Ovary (tissue), 7 donors: ENCODE measurements at regions not wholly inside any gene's neighbourhood (a gene's known extent, or its start where the extent isn't known, plus 50 kb on each side); places are given as distances from the start of the nearest gene placed in this dataset.
A peak's percentile ranks its signal among the peaks of the same experiment; 100 is the strongest.

Experiments
- DNase-seq, 5 donors: peaks; one replicate each; pipeline ENCODE4 v3.0.0-alpha.2; 2019 to 2020
- H3K27ac ChIP-seq, 2 donors: fragments of 200-600 bp; one replicate each; pipeline versions ENCODE4 v1.5.1 to v1.8.0; 2019 to 2022
- H3K27me3 ChIP-seq: fragments of 200-600 bp; one replicate; pipeline ENCODE4 v1.8.0; 2022
- H3K36me3 ChIP-seq: fragments of 200-600 bp; sonication (generic); one replicate; pipeline ENCODE4 v1.5.1; 2019
- H3K4me1 ChIP-seq: one replicate; pipeline ENCODE4 v1.8.1; 2013; ENCODE audit warnings: mild to moderate bottlenecking, moderate library complexity; ENCODE audit not compliant: insufficient read depth
- H3K4me3 ChIP-seq: fragments of 200-600 bp; sonication (generic); one replicate; pipeline ENCODE4 v1.5.1; 2017
- H3K9me3 ChIP-seq, 2 donors: fragments of 200-600 bp in 1 of 2; sonication (generic) in 1 of 2; one replicate each; pipeline versions ENCODE4 v1.5.1 to v1.8.1; 2013 to 2019; ENCODE audit warnings: mild to moderate bottlenecking in 1 of 2, moderate library complexity in 1 of 2
- CTCF ChIP-seq, 3 donors: fragments of 450-650 bp in 2 of 3; fragments of 200-600 bp in 1 of 3; IDR thresholded peaks; one replicate each; pipeline versions ENCODE4 v1.5.1 to v1.8.0; 2016 to 2022; ENCODE audit warnings: antibody characterized with exemption in 3 of 3, mild to moderate bottlenecking in 1 of 3
- EP300 ChIP-seq: sonication (generic); formaldehyde crosslinking; IDR thresholded peaks from one replicate; pipeline ENCODE4 v1.6.1; 2017; ENCODE audit warnings: antibody characterized with exemption
- POLR2A ChIP-seq: fragments of 450-650 bp; IDR thresholded peaks from one replicate; pipeline ENCODE4 v1.6.1; 2017; ENCODE audit warnings: antibody characterized with exemption, mild to moderate bottlenecking, moderate library complexity
- WGBS, 3 donors: extraction: QIAGEN DNeasy Blood & Tissue Kit in 1 of 3; methylation state at CpG; one replicate each; pipeline versions ENCODE4 v1.1.5 to v1.1.7; 2013 to 2017; 5-methylcytosine and 5-hydroxymethylcytosine counted together
- intact Hi-C, 4 donors: fragments of 100-400 bp; cut with DNase I; formaldehyde crosslinking; loops; one replicate each; pipeline versions ENCODE4 v1.11.0 to v1.15.1; 2022 to 2023
- donor health status: DM: no; HTN: no; CAD: no; lungs with moderate emphysema.
- donor health status: DM: no; HTN: no; CAD: no.
- donor health status: Bipolar disorder and iron deficiency.
- donor health status: DM: no; HTN: no; CAD: no.
- donor health status: DM: yes; HTN: yes; CAD: no.

DNA sequence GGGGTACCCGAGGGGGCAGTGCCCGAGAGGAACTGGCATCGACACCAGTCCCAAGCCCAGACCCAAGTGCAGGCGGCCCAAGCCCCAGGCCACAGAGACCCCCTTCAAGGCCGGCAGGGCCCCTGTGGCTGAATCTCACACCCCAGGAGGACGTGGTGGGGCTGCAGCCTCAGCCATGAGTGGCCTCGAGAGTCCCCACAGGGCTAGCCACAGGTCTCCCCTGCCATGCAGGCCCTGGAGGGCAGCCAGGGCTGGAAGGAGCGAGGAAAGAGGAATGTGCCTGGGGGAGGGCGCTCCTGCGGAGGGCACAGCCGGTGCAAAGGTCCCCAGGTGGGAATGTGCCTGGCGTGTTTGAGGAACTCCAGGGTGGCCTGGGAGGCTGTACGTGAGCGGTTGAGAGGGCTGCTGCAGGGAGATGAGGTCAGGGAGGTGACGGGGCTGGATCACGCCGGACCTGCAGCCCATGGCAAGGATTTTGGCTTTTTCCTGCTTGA is 86.1 kb downstream of the NCOR2 start:
- DNase-seq: peak in 1 of 5 donors; percentile 40
- intact Hi-C loops: no loop called here
- H3K9me3 ChIP-seq: no peaks in the 10 kb centered on the region
- no peak overlapping the region for H3K4me3 ChIP-seq
- H3K27me3 ChIP-seq: no peaks in the 10 kb centered on the region
- H3K27ac ChIP-seq: peak overlapping the region in 1 of 2 donors; percentile 5
- H3K4me1 ChIP-seq: peaks cover 12% of the 10 kb centered on the region
- 66 to 70% (median 69%) methylated on average over 17 of the region's 17 CpGs for WGBS, 3 donors
- H3K36me3 ChIP-seq: no peaks in the 10 kb centered on the region
- TF ChIP-seq EP300 (no peak), CTCF (IDR thresholded peaks at IDR 0.05) (no peak), POLR2A (no peak)

DNA sequence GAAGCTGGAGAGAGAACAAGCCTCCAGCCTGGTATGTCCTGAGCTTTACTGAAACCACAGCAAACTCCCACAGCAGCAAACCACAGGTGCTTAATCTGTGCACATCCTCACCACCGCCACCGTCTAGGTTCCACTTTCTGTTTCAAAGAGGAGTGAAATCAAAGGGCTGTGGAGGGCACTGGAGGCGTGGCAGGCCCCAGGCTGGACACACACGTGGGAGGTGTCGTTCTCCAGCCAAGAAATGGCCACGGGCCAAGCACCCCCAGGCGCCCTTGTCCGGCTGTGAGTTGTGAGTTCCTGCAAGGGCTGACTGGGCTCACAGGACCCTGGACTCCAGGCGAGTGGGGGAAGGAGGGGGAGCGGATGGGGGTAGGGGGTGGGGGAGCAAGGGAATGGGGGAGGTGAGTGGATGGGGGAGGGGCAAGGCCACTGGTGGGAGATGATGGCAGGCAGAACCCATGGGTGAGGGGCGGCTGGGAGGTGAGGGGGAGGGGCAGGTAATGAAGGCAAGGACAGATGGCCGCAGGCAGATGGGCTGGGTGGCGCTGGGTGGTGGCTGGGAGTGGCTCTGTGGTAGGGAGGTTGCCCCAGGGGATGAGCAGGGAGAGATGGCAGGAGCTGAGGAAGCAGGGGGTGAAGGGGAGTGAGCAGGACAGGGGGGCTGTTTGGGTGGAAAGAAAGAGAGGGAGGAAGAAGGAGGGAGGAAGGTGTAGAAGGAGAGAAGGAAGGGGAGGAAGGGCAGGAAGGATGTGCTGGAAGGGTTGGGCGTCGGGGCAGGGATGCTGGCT is 86.7 kb downstream of the NCOR2 start:
- no peaks in the 10 kb centered on the region for H3K9me3 ChIP-seq
- peak overlapping the region in 1 of 2 donors; percentile 49 for H3K27ac ChIP-seq
- peaks cover 12% of the 10 kb centered on the region for H3K4me1 ChIP-seq
- H3K4me3 ChIP-seq: no peak overlapping the region
- intact Hi-C loops: no loop called here
- no peaks in the 10 kb centered on the region for H3K27me3 ChIP-seq
- no peak for TF ChIP-seq POLR2A
- no peak for TF ChIP-seq EP300
- TF ChIP-seq CTCF (IDR thresholded peaks at IDR 0.05): no peak
- DNase-seq: peak; percentile 77 to 91 (median 87)
- H3K36me3 ChIP-seq: no peaks in the 10 kb centered on the region
- 14 to 26% (median 23%) methylated on average over 15 of the region's 15 CpGs for whole genome bisulfite sequencing, 3 donors

- no peaks in the 10 kb centered on the region for H3K36me3 ChIP-seq
- no peak overlapping the region for H3K4me3 ChIP-seq
- H3K27me3 ChIP-seq: no peaks in the 10 kb centered on the region
- DNase-seq: peak in 1 of 5 donors; percentile 22
- intact Hi-C loops: no loop called here
- WGBS, 3 donors: 57 to 71% (median 60%) methylated on average over 13 to 19 of the region's 19 CpGs
- peaks cover 12% of the 10 kb centered on the region for H3K4me1 ChIP-seq
- H3K27ac ChIP-seq: peak overlapping the region in 1 of 2 donors; percentile 49
- TF ChIP-seq POLR2A: no peak
- no peak for TF ChIP-seq CTCF (IDR thresholded peaks at IDR 0.05)
- TF ChIP-seq EP300: no peak
- H3K9me3 ChIP-seq: no peaks in the 10 kb centered on the region
These were observed 87.5 kb downstream of the NCOR2 start for GRCh38 chr12:124479680-124480468.

GRCh38 chr12:124478985-124479645 is 88.3 kb downstream of the NCOR2 start:
- DNase-seq: peak in 1 of 5 donors; percentile 24
- no peak overlapping the region for H3K4me3 ChIP-seq
- no peaks in the 10 kb centered on the region for H3K27me3 ChIP-seq
- H3K9me3 ChIP-seq: no peaks in the 10 kb centered on the region
- no peaks in the 10 kb centered on the region for H3K36me3 ChIP-seq
- no peak overlapping the region for H3K27ac ChIP-seq
- 88 to 91% (median 89%) methylated on average over 42 of the region's 42 CpGs for WGBS, 3 donors
- TF ChIP-seq EP300 (no peak), CTCF (IDR thresholded peaks at IDR 0.05) (no peak), POLR2A (no peak)
- intact Hi-C loops: no loop called here
- peaks cover 12% of the 10 kb centered on the region for H3K4me1 ChIP-seq
